Astrocyte (in vitro differentiated cells and primary cell): ENCODE measurements at regions not wholly inside any gene's neighbourhood (a gene's known extent, or its start where the extent isn't known, plus 50 kb on each side); places are given as distances from the start of the nearest gene placed in this dataset.

Experiments
- DNase-seq: peaks from one replicate; pipeline ENCODE4 v3.0.0-alpha.2; 2010; ENCODE audit warnings: low read depth
- FAIRE-seq: peaks from 2 replicates; lab custom pipeline; 2011; peaks lifted over from hg19 to GRCh38; lab: Jason Lieb, UNC
- H2AFZ ChIP-seq: 2 replicates; pipeline ENCODE4 v1.6.0; 2012; ENCODE audit warnings: low read depth, low read length, inconsistent platforms
- H3K27ac ChIP-seq: 2 replicates; pipeline ENCODE4 v1.5.1; 2011; ENCODE audit warnings: low read depth, low read length, inconsistent platforms
- H3K27me3 ChIP-seq: 2 replicates; pipeline ENCODE4 v1.6.0; 2011; ENCODE audit warnings: low read length, inconsistent platforms; ENCODE audit not compliant: insufficient read depth
- H3K36me3 ChIP-seq: 2 replicates; pipeline ENCODE4 v1.5.1; 2011; ENCODE audit warnings: low read length, inconsistent platforms; ENCODE audit not compliant: insufficient read depth
- H3K4me1 ChIP-seq: 2 replicates; pipeline ENCODE4 v1.5.1; 2011; ENCODE audit warnings: low read length, inconsistent platforms; ENCODE audit not compliant: insufficient read depth
- H3K4me2 ChIP-seq: 2 replicates; pipeline ENCODE4 v1.6.0; 2012; ENCODE audit warnings: low read length, inconsistent platforms
- H3K4me3 ChIP-seq: 2 replicates; pipeline ENCODE4 v1.5.1; 2011; ENCODE audit warnings: low read depth, mild to moderate bottlenecking, low read length, inconsistent platforms; ENCODE audit not compliant: insufficient read depth
- H3K79me2 ChIP-seq: 2 replicates; pipeline ENCODE4 v1.6.0; 2012; ENCODE audit warnings: mild to moderate bottlenecking, low read length, inconsistent platforms; ENCODE audit not compliant: insufficient read depth
- H3K9ac ChIP-seq: 2 replicates; pipeline ENCODE4 v1.6.0; 2012; ENCODE audit warnings: mild to moderate bottlenecking, low read length, inconsistent platforms
- H3K9me3 ChIP-seq: 2 replicates; pipeline ENCODE4 v1.5.1; 2012; ENCODE audit warnings: low read depth, mild to moderate bottlenecking, low read length, inconsistent platforms; ENCODE audit not compliant: insufficient read depth
- H4K20me1 ChIP-seq: 2 replicates; pipeline ENCODE4 v1.6.0; 2012; ENCODE audit warnings: low read length, inconsistent platforms; ENCODE audit not compliant: insufficient read depth
- H3K27ac Mint-ChIP-seq: one replicate; pipeline ENCODE4 v1.8.0; 2021; ENCODE audit warnings: mild to moderate bottlenecking, mixed read lengths; ENCODE audit not compliant: unreplicated experiment
- H3K27me3 Mint-ChIP-seq: one replicate; pipeline ENCODE4 v1.8.0; 2021; ENCODE audit warnings: low read depth, mixed read lengths; ENCODE audit not compliant: unreplicated experiment
- H3K36me3 Mint-ChIP-seq: one replicate; pipeline ENCODE4 v1.8.0; 2021; ENCODE audit warnings: low read depth, mixed read lengths; ENCODE audit not compliant: unreplicated experiment
- H3K4me1 Mint-ChIP-seq: one replicate; pipeline ENCODE4 v1.8.0; 2021; ENCODE audit warnings: low read depth, mixed read lengths; ENCODE audit not compliant: unreplicated experiment
- H3K4me3 Mint-ChIP-seq: one replicate; pipeline ENCODE4 v1.8.0; 2021; ENCODE audit warnings: mild to moderate bottlenecking, moderate library complexity, mixed read lengths; ENCODE audit not compliant: unreplicated experiment
- H3K9me3 Mint-ChIP-seq: one replicate; pipeline ENCODE4 v1.8.0; 2021; ENCODE audit warnings: mild to moderate bottlenecking, mixed read lengths; ENCODE audit not compliant: unreplicated experiment
- EZH2 ChIP-seq: IDR thresholded peaks from 2 replicates; pipeline ENCODE4 v1.6.1; 2012; ENCODE audit warnings: mild to moderate bottlenecking, low read length, inconsistent platforms; ENCODE audit not compliant: insufficient read depth
- TF ChIP-seq, protein P1 (sequence below): IDR thresholded peaks from 2 replicates; pipeline ENCODE4 v1.5.1; 2011; ENCODE audit warnings: low read depth, mild to moderate bottlenecking, inconsistent platforms, low read length, moderate library complexity; ENCODE audit not compliant: insufficient read depth

DNA sequence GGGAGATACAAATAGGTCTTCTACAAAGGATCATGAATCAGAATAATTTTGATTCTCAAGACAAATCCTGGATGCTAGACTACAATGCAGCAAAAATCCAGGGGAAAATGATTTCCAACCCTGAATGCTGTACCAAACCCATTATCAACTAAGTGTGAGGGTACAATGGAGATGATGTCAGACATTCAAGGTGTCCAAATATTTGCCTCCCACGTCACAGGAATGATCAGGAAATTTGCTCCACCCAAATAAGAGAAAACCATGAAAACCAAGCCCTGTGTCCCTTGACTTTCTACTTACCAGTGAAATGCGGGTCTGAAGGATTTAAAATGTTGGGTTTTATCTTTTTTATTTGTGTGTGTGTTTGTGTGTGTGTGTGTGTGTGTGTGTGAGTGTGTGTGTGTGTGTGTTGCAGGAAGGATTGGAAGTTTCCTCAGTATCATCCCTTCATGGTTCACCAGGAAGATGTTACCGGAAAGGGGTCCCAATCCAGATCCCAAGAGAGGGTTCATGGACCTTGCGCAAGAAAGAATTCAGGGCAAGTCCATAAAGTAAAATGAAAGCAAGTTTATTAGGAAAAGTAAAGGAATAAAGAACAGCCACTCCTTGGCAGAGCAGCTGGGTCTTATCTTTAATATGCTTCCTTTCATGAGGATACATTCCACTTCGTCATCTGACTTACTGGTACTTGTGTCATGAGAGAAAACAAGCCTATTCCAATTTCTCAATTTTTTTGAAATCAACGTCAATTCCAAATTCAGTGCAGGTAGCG, 61.1 kb upstream of the ID2 start:
- no peaks in the 10 kb centered on the region for H3K79me2 ChIP-seq
- no peak overlapping the region for H3K4me2 ChIP-seq
- H3K27ac ChIP-seq: no peak overlapping the region
- H3K36me3 ChIP-seq: no peaks in the 10 kb centered on the region
- H3K9me3 Mint-ChIP-seq: peaks cover 1% of the 10 kb centered on the region
- no peak for TF ChIP-seq EZH2
- TF ChIP-seq, protein P1, sequence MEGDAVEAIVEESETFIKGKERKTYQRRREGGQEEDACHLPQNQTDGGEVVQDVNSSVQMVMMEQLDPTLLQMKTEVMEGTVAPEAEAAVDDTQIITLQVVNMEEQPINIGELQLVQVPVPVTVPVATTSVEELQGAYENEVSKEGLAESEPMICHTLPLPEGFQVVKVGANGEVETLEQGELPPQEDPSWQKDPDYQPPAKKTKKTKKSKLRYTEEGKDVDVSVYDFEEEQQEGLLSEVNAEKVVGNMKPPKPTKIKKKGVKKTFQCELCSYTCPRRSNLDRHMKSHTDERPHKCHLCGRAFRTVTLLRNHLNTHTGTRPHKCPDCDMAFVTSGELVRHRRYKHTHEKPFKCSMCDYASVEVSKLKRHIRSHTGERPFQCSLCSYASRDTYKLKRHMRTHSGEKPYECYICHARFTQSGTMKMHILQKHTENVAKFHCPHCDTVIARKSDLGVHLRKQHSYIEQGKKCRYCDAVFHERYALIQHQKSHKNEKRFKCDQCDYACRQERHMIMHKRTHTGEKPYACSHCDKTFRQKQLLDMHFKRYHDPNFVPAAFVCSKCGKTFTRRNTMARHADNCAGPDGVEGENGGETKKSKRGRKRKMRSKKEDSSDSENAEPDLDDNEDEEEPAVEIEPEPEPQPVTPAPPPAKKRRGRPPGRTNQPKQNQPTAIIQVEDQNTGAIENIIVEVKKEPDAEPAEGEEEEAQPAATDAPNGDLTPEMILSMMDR: no peak
- H3K27ac Mint-ChIP-seq: no peak overlapping the region
- peaks cover 4% of the 10 kb centered on the region for H3K36me3 Mint-ChIP-seq
- no peaks in the 10 kb centered on the region for H3K4me1 ChIP-seq
- H3K9ac ChIP-seq: no peak overlapping the region
- FAIRE-seq (no peak), DNase-seq (peak; percentile 52)
- peaks cover 58% of the 10 kb centered on the region for H3K27me3 Mint-ChIP-seq
- no peaks in the 10 kb centered on the region for H3K27me3 ChIP-seq
- no peak overlapping the region for H3K4me3 ChIP-seq
- H2AFZ ChIP-seq: no peak overlapping the region
- H4K20me1 ChIP-seq: no peaks in the 10 kb centered on the region
- no peaks in the 10 kb centered on the region for H3K9me3 ChIP-seq
- no peak overlapping the region for H3K4me3 Mint-ChIP-seq
- H3K4me1 Mint-ChIP-seq: no peaks in the 10 kb centered on the region

DNA sequence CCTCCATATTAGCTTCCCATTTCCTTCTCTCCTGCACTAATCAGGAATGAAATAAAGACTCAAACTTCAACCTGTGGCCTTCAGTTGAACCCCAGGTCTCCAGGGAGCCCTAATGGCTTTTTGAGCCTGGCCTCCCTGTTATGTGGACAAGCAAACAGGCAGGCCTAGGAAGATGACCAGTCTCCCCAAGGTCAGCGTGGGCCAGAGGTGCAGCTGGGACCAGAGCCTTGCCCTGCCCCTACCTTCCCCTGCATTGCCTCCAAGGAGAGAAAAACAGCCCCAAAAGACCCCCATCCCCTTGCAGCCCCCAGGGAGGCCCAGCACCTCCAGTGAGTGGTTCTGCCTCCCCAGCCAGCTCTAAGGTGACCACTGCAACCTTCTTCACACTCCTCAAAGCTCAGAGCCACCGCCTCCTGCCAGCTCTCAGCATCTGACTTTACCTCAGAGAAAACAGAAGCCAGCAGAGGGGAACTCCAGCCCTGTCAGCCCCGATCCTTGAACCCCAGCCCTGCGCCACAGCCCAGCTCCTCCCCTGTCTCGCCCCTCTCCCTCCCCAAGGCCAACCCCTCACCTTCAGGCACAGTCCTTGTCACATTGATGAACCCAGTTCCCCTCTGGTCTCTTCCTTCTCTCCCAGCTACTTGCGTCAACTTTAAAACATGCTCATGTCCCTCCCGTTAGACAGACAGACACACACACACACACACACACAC, 59.5 kb upstream of the ID2 start:
- H3K27ac ChIP-seq: no peak overlapping the region
- H3K4me2 ChIP-seq: no peak overlapping the region
- peaks cover 47% of the 10 kb centered on the region for H3K27me3 Mint-ChIP-seq
- no peak overlapping the region for H3K4me3 Mint-ChIP-seq
- FAIRE-seq (no peak), DNase-seq (no peak)
- H3K36me3 Mint-ChIP-seq: no peaks in the 10 kb centered on the region
- H3K79me2 ChIP-seq: no peaks in the 10 kb centered on the region
- no peak overlapping the region for H2AFZ ChIP-seq
- H3K27ac Mint-ChIP-seq: no peak overlapping the region
- no peaks in the 10 kb centered on the region for H3K4me1 Mint-ChIP-seq
- no peaks in the 10 kb centered on the region for H3K27me3 ChIP-seq
- H3K36me3 ChIP-seq: no peaks in the 10 kb centered on the region
- no peaks in the 10 kb centered on the region for H3K4me1 ChIP-seq
- H3K9me3 ChIP-seq: no peaks in the 10 kb centered on the region
- TF ChIP-seq, protein P1: no peak
- TF ChIP-seq EZH2: no peak
- peaks cover 1% of the 10 kb centered on the region for H3K9me3 Mint-ChIP-seq
- H3K4me3 ChIP-seq: no peak overlapping the region
- no peak overlapping the region for H3K9ac ChIP-seq
- no peaks in the 10 kb centered on the region for H4K20me1 ChIP-seq
